ENCODE measurements at regions not wholly inside any gene's neighbourhood (a gene's known extent, or its start where the extent isn't known, plus 50 kb on each side); places are given as distances from the start of the nearest gene placed in this dataset.

GRCh38 chr16:64711026-64711425 is 410.8 kb downstream of the CDH11 start:
- no peak for TF ChIP-seq EGR1 (IDR thresholded peaks at IDR 0.05)
- TF ChIP-seq CREB1 (IDR thresholded peaks at IDR 0.05; ENCODE audit: low read depth) = no peak
- no peak for TF ChIP-seq REST (IDR thresholded peaks at IDR 0.05; ENCODE audit: low read depth)
- TF ChIP-seq ZBTB7A (IDR thresholded peaks at IDR 0.05; ENCODE audit: low read depth) = no peak
- no peak for TF ChIP-seq MAX (IDR thresholded peaks at IDR 0.05)

GRCh38 chr16:64705443-64705842 is 416.4 kb downstream of the CDH11 start:
- no peak for TF ChIP-seq TCF12 (IDR thresholded peaks at IDR 0.05; ENCODE audit: low read depth)
- no peak for TF ChIP-seq NFIC (IDR thresholded peaks at IDR 0.05)
- TF ChIP-seq EP300 (IDR thresholded peaks at IDR 0.05; ENCODE audit: borderline replicate concordance) = no peak
- no peak for TF ChIP-seq FOXM1 (IDR thresholded peaks at IDR 0.05; ENCODE audit: borderline replicate concordance, low read depth)

GRCh38 chr16:64704386-64704785 is 417.5 kb downstream of the CDH11 start:
- TF ChIP-seq EP300 (IDR thresholded peaks at IDR 0.05; ENCODE audit: borderline replicate concordance) (no peak), TEAD4 (IDR thresholded peaks at IDR 0.05) (no peak), USF1 (IDR thresholded peaks at IDR 0.05) (no peak), REST (IDR thresholded peaks at IDR 0.05; ENCODE audit: low read depth) (no peak), CREB1 (IDR thresholded peaks at IDR 0.05; ENCODE audit: low read depth) (no peak), YY1 (IDR thresholded peaks at IDR 0.05; ENCODE audit: low read depth) (no peak), ZBTB7A (IDR thresholded peaks at IDR 0.05; ENCODE audit: low read depth) (no peak), CEBPB (IDR thresholded peaks at IDR 0.05) (no peak), TAF1 (IDR thresholded peaks at IDR 0.05; ENCODE audit: low read depth) (no peak), NFIC (IDR thresholded peaks at IDR 0.05) (no peak), MAX (IDR thresholded peaks at IDR 0.05) (no peak)

GRCh38 chr16:64702415-64702814 is 419.4 kb downstream of the CDH11 start:
- no peak for TF ChIP-seq MAX (IDR thresholded peaks at IDR 0.05)
- TF ChIP-seq FOXM1 (IDR thresholded peaks at IDR 0.05; ENCODE audit: borderline replicate concordance, low read depth) = no peak
- no peak for TF ChIP-seq CREB1 (IDR thresholded peaks at IDR 0.05; ENCODE audit: low read depth)
- no peak for TF ChIP-seq CEBPB (IDR thresholded peaks at IDR 0.05)
- no peak for TF ChIP-seq YY1 (IDR thresholded peaks at IDR 0.05; ENCODE audit: low read depth)
- no peak for TF ChIP-seq TAF1 (IDR thresholded peaks at IDR 0.05; ENCODE audit: low read depth)
- TF ChIP-seq TEAD4 (IDR thresholded peaks at IDR 0.05) = no peak
- TF ChIP-seq RAD21 (IDR thresholded peaks at IDR 0.05; ENCODE audit: low read depth) = no peak
- TF ChIP-seq EGR1 (IDR thresholded peaks at IDR 0.05) = no peak
- no peak for TF ChIP-seq REST (IDR thresholded peaks at IDR 0.05; ENCODE audit: low read depth)
- no peak for TF ChIP-seq NFIC (IDR thresholded peaks at IDR 0.05)
- no peak for TF ChIP-seq TCF12 (IDR thresholded peaks at IDR 0.05; ENCODE audit: low read depth)
- TF ChIP-seq ZBTB7A (IDR thresholded peaks at IDR 0.05; ENCODE audit: low read depth) = no peak
- TF ChIP-seq EP300 (IDR thresholded peaks at IDR 0.05; ENCODE audit: borderline replicate concordance) = no peak
- TF ChIP-seq USF1 (IDR thresholded peaks at IDR 0.05) = no peak

- TF ChIP-seq TAF1 (IDR thresholded peaks at IDR 0.05; ENCODE audit: low read depth) (no peak), ZBTB7A (IDR thresholded peaks at IDR 0.05; ENCODE audit: low read depth) (no peak), CREB1 (IDR thresholded peaks at IDR 0.05; ENCODE audit: low read depth) (no peak)
Measured at GRCh38 chr16:64700628-64701027, 421.2 kb downstream of the CDH11 start.
